Gastrocnemius medialis (tissue), 4 donors: ENCODE measurements at regions not wholly inside any gene's neighbourhood (a gene's known extent, or its start where the extent isn't known, plus 50 kb on each side); places are given as distances from the start of the nearest gene placed in this dataset.

Experiments used
- ATAC-seq, 2 donors: fragments of 150-250 bp; one replicate each; pipeline ENCODE4 v1.9.1; 2016
- DNase-seq, 2 donors: peaks; one replicate each; pipeline ENCODE4 v3.0.0-alpha.2; 2019
- H3K27ac ChIP-seq, 4 donors: fragments of 200-600 bp; sonication (generic); 1 replicate in 1 of 4; 2 replicates in 3 of 4; pipeline ENCODE4 v1.5.1; 2016 to 2018; ENCODE audit warnings: mild to moderate bottlenecking in 2 of 4, moderate library complexity in 1 of 4
- H3K27me3 ChIP-seq, 3 donors: fragments of 200-600 bp; sonication (generic) in 2 of 3; 1 replicate in 1 of 3; 2 replicates in 2 of 3; pipeline versions ENCODE4 v1.5.1 to v1.6.0; 2016 to 2019; ENCODE audit warnings: mild to moderate bottlenecking in 1 of 3, moderate library complexity in 1 of 3
- H3K36me3 ChIP-seq, 2 donors: fragments of 200-600 bp; sonication (generic) in 1 of 2; one replicate each; pipeline ENCODE4 v1.5.1; 2017 to 2018
- H3K4me1 ChIP-seq, 2 donors: fragments of 200-600 bp; sonication (generic) in 1 of 2; one replicate each; pipeline ENCODE4 v1.5.1; 2016 to 2017; ENCODE audit warnings: mild to moderate bottlenecking in 2 of 2
- H3K4me3 ChIP-seq, 4 donors: fragments of 200-600 bp; sonication (generic) in 3 of 4; 1 replicate in 1 of 4; 2 replicates in 3 of 4; pipeline ENCODE4 v1.5.1; 2016 to 2019; ENCODE audit warnings: mild to moderate bottlenecking in 2 of 4
- H3K9me3 ChIP-seq, 3 donors: fragments of 200-600 bp; sonication (generic) in 2 of 3; 1 replicate in 1 of 3; 2 replicates in 2 of 3; pipeline ENCODE4 v1.5.1; 2016 to 2019
- CTCF ChIP-seq, 5 experiments: fragments of 450-650 bp in 3 of 5; fragments of 200-600 bp in 2 of 5; sonication (generic) in 2 of 5; IDR thresholded peaks in 4 of 5; conservative IDR thresholded peaks in 1 of 5; 1 replicate in 4 of 5; 2 replicates in 1 of 5; pipeline ENCODE4 v1.5.1; 2016 to 2019; ENCODE audit warnings: antibody characterized with exemption in 5 of 5, mild to moderate bottlenecking in 3 of 5, moderate library complexity in 3 of 5
- POLR2A ChIP-seq, 2 donors: fragments of 450-650 bp; IDR thresholded peaks; one replicate each; pipeline ENCODE4 v1.6.1; 2017; ENCODE audit warnings: antibody characterized with exemption in 2 of 2, mild to moderate bottlenecking in 2 of 2, moderate library complexity in 2 of 2
- in situ Hi-C, 4 donors: fragments of 200-750 bp; cut with MboI; loops; one replicate each; pipeline versions ENCODE4 v1.15.0 to v1.8.0; 2017; ENCODE audit warnings: low sequenced_read_pairs in 4 of 4
- intact Hi-C: fragments of 100-400 bp; cut with DNase I; formaldehyde crosslinking; loops from one replicate; pipeline ENCODE4 v1.15.1; 2023; ENCODE audit warnings: low total_unique reads

- TF ChIP-seq CTCF (IDR thresholded peaks at IDR 0.05 in 4 of 5, conservative IDR thresholded peaks at IDR 0.05 in 1 of 5) (no peak), POLR2A (IDR thresholded peaks at IDR 0.05) (no peak)
- DNase-seq (no peak), ATAC-seq (no peak)
Measured at GRCh38 chr9:27977931-27978330, 404.6 kb upstream of the C9orf72 start.

DNA sequence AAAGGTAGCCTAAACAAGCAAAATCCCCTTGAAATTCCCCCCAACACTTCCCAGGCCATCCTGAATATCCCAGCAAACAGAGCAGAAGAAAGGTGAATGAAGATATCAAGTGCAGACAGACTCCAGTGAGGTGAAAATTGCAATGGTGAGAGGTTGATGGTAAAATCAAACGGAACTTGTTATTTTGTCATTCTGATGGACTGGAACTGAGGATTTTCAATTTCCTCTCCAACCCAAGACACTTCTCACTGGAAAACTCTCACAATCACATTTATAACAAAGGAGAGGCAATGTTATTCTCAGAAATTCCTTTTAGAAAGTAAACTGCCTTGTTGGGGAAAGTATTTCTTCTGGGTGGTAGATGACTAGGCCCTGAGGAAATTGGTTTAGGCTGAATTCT lies 412.4 kb upstream of the C9orf72 start:
- no peak overlapping the region for H3K4me3 ChIP-seq
- no peak for DNase-seq
- in situ Hi-C loops: no loop called here

More at GRCh38 chr9:27977931-27978330, 404.6 kb upstream of the C9orf72 start:
- Histone ChIP-seq H3K27me3 (no peaks in the 10 kb centered on the region), H3K27ac (no peak overlapping the region), H3K36me3 (no peaks in the 10 kb centered on the region), H3K9me3 (no peaks in the 10 kb centered on the region), H3K4me1 (no peaks in the 10 kb centered on the region), H3K4me3 (no peak overlapping the region)
- intact Hi-C loops (no loop called here), in situ Hi-C loops (no loop called here)

GRCh38 chr9:27990524-27990923 lies 417.2 kb upstream of the C9orf72 start:
- ATAC-seq (no peak), DNase-seq (no peak)
- no peaks in the 10 kb centered on the region for H3K36me3 ChIP-seq
- H3K27me3 ChIP-seq: no peaks in the 10 kb centered on the region
- H3K4me1 ChIP-seq: no peaks in the 10 kb centered on the region
- TF ChIP-seq POLR2A (IDR thresholded peaks at IDR 0.05): no peak
- TF ChIP-seq CTCF (IDR thresholded peaks at IDR 0.05 in 4 of 5, conservative IDR thresholded peaks at IDR 0.05 in 1 of 5): no peak
- no peaks in the 10 kb centered on the region for H3K9me3 ChIP-seq
- intact Hi-C loops: no loop called here
- in situ Hi-C loops: no loop called here
- no peak overlapping the region for H3K4me3 ChIP-seq
- no peak overlapping the region for H3K27ac ChIP-seq

More for the DNA sequence above, 412.4 kb upstream of the C9orf72 start:
- intact Hi-C loops: no loop called here
- Histone ChIP-seq H3K27me3 (no peaks in the 10 kb centered on the region), H3K4me1 (no peaks in the 10 kb centered on the region), H3K9me3 (no peaks in the 10 kb centered on the region), H3K36me3 (no peaks in the 10 kb centered on the region), H3K27ac (no peak overlapping the region)
- ATAC-seq: no peak
- no peak for TF ChIP-seq POLR2A (IDR thresholded peaks at IDR 0.05)
- no peak for TF ChIP-seq CTCF (IDR thresholded peaks at IDR 0.05 in 4 of 5, conservative IDR thresholded peaks at IDR 0.05 in 1 of 5)

DNA sequence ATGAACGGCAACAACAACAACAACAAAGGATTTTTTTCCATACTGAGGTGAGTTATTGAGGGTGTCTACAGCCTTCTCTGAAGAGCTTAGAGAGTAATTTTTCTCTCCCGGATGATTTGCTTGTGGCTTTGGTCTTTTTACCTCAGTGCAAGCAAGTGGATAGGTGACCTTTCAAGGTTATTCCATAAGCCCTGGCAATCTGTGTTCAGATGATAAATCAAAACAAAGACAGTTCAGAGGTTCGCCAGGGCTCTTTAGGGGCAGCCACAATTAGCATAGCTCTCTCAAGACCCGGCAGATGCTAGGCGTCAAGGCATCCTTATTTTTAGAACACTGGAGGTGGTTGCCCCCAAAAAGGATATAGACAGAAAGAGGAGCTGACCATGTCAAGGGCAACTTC lies 417.9 kb upstream of the C9orf72 start:
- DNase-seq: no peak
- in situ Hi-C loops (no loop called here), intact Hi-C loops (no loop called here)
- Histone ChIP-seq H3K4me3 (no peak overlapping the region), H3K36me3 (no peaks in the 10 kb centered on the region), H3K9me3 (no peaks in the 10 kb centered on the region), H3K4me1 (no peaks in the 10 kb centered on the region), H3K27ac (no peak overlapping the region), H3K27me3 (no peaks in the 10 kb centered on the region)
- ATAC-seq: no peak
- no peak for TF ChIP-seq CTCF (IDR thresholded peaks at IDR 0.05 in 4 of 5, conservative IDR thresholded peaks at IDR 0.05 in 1 of 5)
- no peak for TF ChIP-seq POLR2A (IDR thresholded peaks at IDR 0.05)

DNA sequence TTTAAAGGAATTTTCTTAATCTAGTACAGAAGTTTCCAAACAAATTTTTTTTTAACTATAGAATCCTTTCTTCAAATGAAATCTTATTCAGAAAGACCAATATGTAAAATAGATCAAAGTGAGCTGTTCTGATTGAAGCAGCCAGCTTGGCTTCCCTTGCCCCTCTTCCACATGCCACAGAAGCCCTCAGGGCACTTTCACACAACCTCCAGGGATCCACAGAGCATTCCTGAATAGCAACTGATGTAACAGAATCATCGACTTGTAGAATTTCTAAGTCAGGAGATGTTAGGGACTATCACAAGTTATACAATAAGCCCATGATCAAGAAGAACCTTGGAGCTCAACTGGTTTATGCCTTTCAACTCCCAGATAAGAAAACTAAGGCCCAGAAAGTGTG lies 427.8 kb upstream of the C9orf72 start:
- DNase-seq: no peak
- H3K27ac ChIP-seq: no peak overlapping the region
- H3K36me3 ChIP-seq: no peaks in the 10 kb centered on the region
- TF ChIP-seq POLR2A (IDR thresholded peaks at IDR 0.05) (no peak), CTCF (IDR thresholded peaks at IDR 0.05 in 4 of 5, conservative IDR thresholded peaks at IDR 0.05 in 1 of 5) (no peak)
- intact Hi-C loops (no loop called here), in situ Hi-C loops (loop anchor here in 1 of 4 donors (25.0 kb wide), 1 partner anchor 89 kb away; no protein-coding TSS in a partner anchor)
- no peaks in the 10 kb centered on the region for H3K4me1 ChIP-seq
- no peaks in the 10 kb centered on the region for H3K27me3 ChIP-seq
- H3K9me3 ChIP-seq: no peaks in the 10 kb centered on the region
- no peak for ATAC-seq
- H3K4me3 ChIP-seq: no peak overlapping the region
